Endothelial cell of umbilical vein (primary cell): ENCODE measurements at regions not wholly inside any gene's neighbourhood (a gene's known extent, or its start where the extent isn't known, plus 50 kb on each side); places are given as distances from the start of the nearest gene placed in this dataset.

Experiments
- BruUV-seq: library from RNA; stranded (reverse); fragments of 400-500 nt; replicated peaks from 2 replicates; lab custom pipeline; 2021; lab: Mats Ljungman, UMichigan
- CTCF ChIA-PET: fragments of 300-600, 350-600 bp; sonication (Branson Sonifier 250); formaldehyde crosslinking; loops from one replicate; lab custom pipeline; 2021; ENCODE audit warnings: antibody characterized with exemption, inconsistent platforms; lab: Charles Lee
- POLR2A ChIA-PET: fragments of 300-600, 350-600 bp; sonication (Branson Sonifier 250); formaldehyde crosslinking; loops from one replicate; lab custom pipeline; 2021; ENCODE audit warnings: antibody characterized with exemption, inconsistent platforms; lab: Charles Lee
- DNase-seq: peaks from one replicate; pipeline ENCODE4 v3.0.0-alpha.2; 2011; ENCODE audit warnings: low read depth, low spot score
- FAIRE-seq: peaks from 2 replicates; lab custom pipeline; 2011; peaks lifted over from hg19 to GRCh38; lab: Jason Lieb, UNC
- H2AFZ ChIP-seq: 2 replicates; pipeline ENCODE4 v1.6.0; 2012; ENCODE audit warnings: low read depth, low read length, control low read depth, inconsistent platforms
- H3K27ac ChIP-seq: 2 replicates; pipeline ENCODE4 v1.5.1; 2011; ENCODE audit warnings: low read depth, mild to moderate bottlenecking, control low read depth, low read length, moderate library complexity; ENCODE audit not compliant: insufficient read depth
- H3K27me3 ChIP-seq, 2 experiments: 2 replicates each; pipeline versions ENCODE4 v1.6.0 to v1.6.1; 2011; ENCODE audit warnings: low read length in 2 of 2, mixed read lengths in 1 of 2; ENCODE audit not compliant: control insufficient read depth in 2 of 2, insufficient read depth in 2 of 2
- H3K36me3 ChIP-seq, 2 experiments: 2 replicates in 1 of 2; 3 replicates in 1 of 2; pipeline ENCODE4 v1.5.1; 2011; ENCODE audit warnings: low read length in 2 of 2, mild to moderate bottlenecking in 1 of 2, moderate library complexity in 1 of 2; ENCODE audit not compliant: control insufficient read depth in 2 of 2, insufficient read depth in 2 of 2; ENCODE audit errors: extremely low read depth in 1 of 2
- H3K4me1 ChIP-seq: 3 replicates; pipeline ENCODE4 v1.5.1; 2011; ENCODE audit warnings: mild to moderate bottlenecking, low read length; ENCODE audit not compliant: control insufficient read depth, insufficient read depth; ENCODE audit errors: extremely low read depth
- H3K4me2 ChIP-seq: 2 replicates; pipeline ENCODE4 v1.6.1; 2011; ENCODE audit warnings: low read length, control low read depth, mixed read lengths; ENCODE audit not compliant: insufficient read depth
- H3K4me3 ChIP-seq, 3 experiments: fragments of 200-600 bp in 1 of 3; sonication (generic), shearing (Covaris generic) in 1 of 3; replicated peaks in 1 of 3; 2 replicates each; pipeline ENCODE4 v1.5.1; 2011 to 2016; ENCODE audit warnings: control low read depth in 3 of 3, low read length in 3 of 3, mild to moderate bottlenecking in 2 of 3, inconsistent platforms in 1 of 3, low read depth in 1 of 3, moderate library complexity in 1 of 3; ENCODE audit not compliant: insufficient read depth in 1 of 3
- H3K79me2 ChIP-seq: 2 replicates; pipeline ENCODE4 v1.6.0; 2012; ENCODE audit warnings: low read length, inconsistent platforms; ENCODE audit not compliant: control insufficient read depth, insufficient read depth
- H3K9ac ChIP-seq: replicated peaks from 2 replicates; pipeline ENCODE3; 2011; ENCODE audit warnings: low read length, control low read depth; ENCODE audit not compliant: insufficient read depth; ENCODE audit errors: extremely low read depth
- H3K9me1 ChIP-seq: replicated peaks from 3 replicates; pipeline ENCODE4 v1.6.0; 2011; ENCODE audit warnings: mild to moderate bottlenecking, low read length; ENCODE audit not compliant: control insufficient read depth, insufficient read depth; ENCODE audit errors: extremely low read depth
- H3K9me3 ChIP-seq: replicated peaks from 2 replicates; pipeline ENCODE4 v1.5.1; 2012; ENCODE audit warnings: low read length, inconsistent platforms; ENCODE audit not compliant: control insufficient read depth, insufficient read depth
- H4K20me1 ChIP-seq: replicated peaks from 2 replicates; pipeline ENCODE3; 2011; ENCODE audit warnings: mild to moderate bottlenecking, low read length; ENCODE audit not compliant: control insufficient read depth, insufficient read depth; ENCODE audit errors: extremely low read depth
- FOS ChIP-seq: IDR thresholded peaks from 2 replicates; pipeline ENCODE4 v1.6.1; 2011; ENCODE audit warnings: mild to moderate bottlenecking, low read length, moderate library complexity, borderline replicate concordance; ENCODE audit not compliant: insufficient read depth
- GATA2 ChIP-seq: IDR thresholded peaks from 2 replicates; pipeline ENCODE4 v1.7.0; 2011; ENCODE audit warnings: low read depth, mild to moderate bottlenecking, moderate library complexity, mixed read lengths, low read length; ENCODE audit not compliant: insufficient read length, insufficient read depth
- dilution Hi-C: fragments of 300-500 bp; cut with MboI; formaldehyde crosslinking; loops from one replicate; pipeline ENCODE4 v1.15.0; 2019; ENCODE audit warnings: low sequenced_read_pairs; ENCODE audit not compliant: extremely low pct_ligation_motif_present
- intact Hi-C: fragments of 100-400 bp; cut with micrococcal nuclease; formaldehyde crosslinking; loops from one replicate; pipeline ENCODE4 v1.10.0; 2022
- TF ChIP-seq, protein P1 (sequence below): IDR thresholded peaks from 2 replicates; pipeline ENCODE4 v1.6.1; 2011; ENCODE audit not compliant: insufficient read depth, insufficient read length

DNA sequence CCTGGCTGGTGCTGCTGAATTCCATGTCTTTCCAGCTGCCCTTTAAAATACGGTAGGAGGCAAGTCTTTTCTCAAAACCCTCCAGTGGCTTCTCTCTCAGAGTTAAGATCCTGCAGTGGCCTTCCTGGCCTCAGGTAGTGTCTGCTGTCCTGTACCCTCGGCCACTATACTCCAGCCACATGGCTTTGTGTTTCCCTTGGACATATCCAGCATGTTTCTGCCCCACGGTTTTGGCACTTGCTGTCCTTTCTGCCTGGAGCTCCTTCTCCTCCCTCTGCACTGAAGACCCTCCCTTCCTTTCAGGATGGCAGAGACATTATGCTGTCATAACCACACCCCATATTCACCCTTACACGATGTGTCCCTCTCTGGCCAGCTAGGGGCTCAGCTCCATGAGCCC, 76.5 kb upstream of the B3GAT1 start:
- FAIRE-seq (no peak), DNase-seq (no peak)
- ChIA-PET POLR2A (no interaction called here), CTCF (no interaction called here)
- intact Hi-C loops (no loop called here), dilution Hi-C loops (no loop called here)
- H3K4me3 ChIP-seq, result no peak overlapping the region
- no peaks in the 10 kb centered on the region for H3K36me3 ChIP-seq
- no peak overlapping the region for H3K4me2 ChIP-seq
- no peaks in the 10 kb centered on the region for H3K27me3 ChIP-seq
- TF ChIP-seq GATA2, result no peak
- TF ChIP-seq FOS, result no peak
- TF ChIP-seq, protein P1, sequence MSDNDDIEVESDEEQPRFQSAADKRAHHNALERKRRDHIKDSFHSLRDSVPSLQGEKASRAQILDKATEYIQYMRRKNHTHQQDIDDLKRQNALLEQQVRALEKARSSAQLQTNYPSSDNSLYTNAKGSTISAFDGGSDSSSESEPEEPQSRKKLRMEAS, result no peak
- H3K4me1 ChIP-seq, result no peaks in the 10 kb centered on the region
- H3K27ac ChIP-seq, result no peak overlapping the region
- BruUV-seq, result no TSS peak
- H2AFZ ChIP-seq, result no peak overlapping the region
- H3K79me2 ChIP-seq, result no peaks in the 10 kb centered on the region
- no peak overlapping the region for H3K9ac ChIP-seq
- H3K9me3 ChIP-seq, result no peaks in the 10 kb centered on the region
- H3K9me1 ChIP-seq, result no peaks in the 10 kb centered on the region
- H4K20me1 ChIP-seq, result no peaks in the 10 kb centered on the region

DNA sequence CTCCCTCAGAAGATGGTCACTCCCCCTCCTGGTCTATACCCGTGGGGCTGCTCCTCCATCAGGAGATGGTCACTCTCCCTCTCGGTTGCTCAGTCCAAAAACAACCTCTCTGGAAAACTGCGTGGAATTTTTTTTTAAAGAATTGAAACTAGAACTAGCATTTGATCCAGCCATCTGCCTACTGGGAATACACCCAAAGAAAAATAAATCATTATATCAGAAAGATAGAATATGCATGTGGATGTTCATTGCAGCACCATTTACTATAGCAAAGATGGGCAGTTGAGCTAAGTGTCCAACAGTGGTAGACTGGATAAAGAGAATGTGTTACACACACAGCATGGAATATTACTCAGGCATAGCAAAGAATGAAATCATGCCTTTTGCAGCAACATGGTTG, 75.7 kb upstream of the B3GAT1 start:
- no peak overlapping the region for H2AFZ ChIP-seq
- no peaks in the 10 kb centered on the region for H3K27me3 ChIP-seq
- H3K4me3 ChIP-seq, result no peak overlapping the region
- no peaks in the 10 kb centered on the region for H3K9me3 ChIP-seq
- DNase-seq, result no peak
- H3K4me2 ChIP-seq, result no peak overlapping the region
- CTCF ChIA-PET, result no interaction called here
- intact Hi-C loops (no loop called here), dilution Hi-C loops (no loop called here)
- no peak overlapping the region for H3K27ac ChIP-seq
- POLR2A ChIA-PET, result no interaction called here
- TF ChIP-seq GATA2, result no peak
- H3K9me1 ChIP-seq, result no peaks in the 10 kb centered on the region
- no peak for FAIRE-seq
- BruUV-seq, result no TSS peak
- H3K79me2 ChIP-seq, result no peaks in the 10 kb centered on the region
- no peaks in the 10 kb centered on the region for H3K4me1 ChIP-seq
- H4K20me1 ChIP-seq, result no peaks in the 10 kb centered on the region
- H3K9ac ChIP-seq, result no peak overlapping the region
- no peaks in the 10 kb centered on the region for H3K36me3 ChIP-seq
